Prostate gland (tissue), 2 donors: ENCODE measurements at regions not wholly inside any gene's neighbourhood (a gene's known extent, or its start where the extent isn't known, plus 50 kb on each side); places are given as distances from the start of the nearest gene placed in this dataset.

ENCODE experiments used
- CTCF ChIP-seq, 4 experiments: fragments of 200-600 bp in 2 of 4; fragments of 450-650 bp in 2 of 4; sonication (generic) in 2 of 4; IDR thresholded peaks; 1 replicate in 3 of 4; 2 replicates in 1 of 4; pipeline ENCODE4 v1.5.1; 2016 to 2019; ENCODE audit warnings: antibody characterized with exemption in 4 of 4, mild to moderate bottlenecking in 2 of 4, moderate library complexity in 2 of 4
- POLR2A ChIP-seq: fragments of 450-650 bp; IDR thresholded peaks from one replicate; pipeline ENCODE4 v1.6.1; 2016; ENCODE audit warnings: antibody characterized with exemption, mild to moderate bottlenecking

- TF ChIP-seq POLR2A (no peak), CTCF (IDR thresholded peaks at IDR 0.05) (no peak)
Observed at GRCh38 chr3:148090156-148090555, 607.5 kb upstream of the AGTR1 start.
